ENCODE measurements at regions not wholly inside any gene's neighbourhood (a gene's known extent, or its start where the extent isn't known, plus 50 kb on each side); places are given as distances from the start of the nearest gene placed in this dataset.

DNA sequence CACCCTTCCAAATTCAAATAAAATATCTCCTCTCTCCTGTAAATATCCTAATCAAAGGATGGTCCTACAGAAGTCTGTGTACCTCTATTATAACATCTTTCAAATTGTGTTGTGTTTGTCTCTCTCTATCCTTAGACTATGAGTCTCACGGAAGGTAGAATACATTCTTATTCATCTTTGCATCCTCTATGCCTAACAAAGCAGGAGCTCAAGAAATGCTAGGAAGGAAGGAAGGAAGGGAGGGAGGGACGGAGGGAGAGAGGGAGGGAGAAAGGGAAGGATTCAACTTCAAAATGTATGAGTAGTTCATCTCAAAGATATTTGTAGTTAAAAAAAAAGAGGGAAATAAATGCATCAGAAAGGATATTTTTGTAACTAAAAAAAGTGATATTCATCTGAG is 150.0 kb downstream of the RTP4 start:
- H2AFZ ChIP-seq (ENCODE audit: low read depth, low read length), result no peak overlapping the region
- peaks cover 7 to 15% of the 10 kb centered on the region in 2 experiments for H3K4me1 ChIP-seq (replicated peaks in 1 of 2; ENCODE audit: control insufficient read depth in 2 of 2, insufficient read depth in 2 of 2, low read length in 2 of 2)
- no peaks in the 10 kb centered on the region for H3K79me2 ChIP-seq (ENCODE audit: control insufficient read depth, insufficient read depth, low read length)
- in situ Hi-C loops (cut with MboI) (no loop called here), intact Hi-C loops (cut with micrococcal nuclease) (no loop called here)
- no peak for DNase-seq (ENCODE audit: extremely low read depth in 1 of 4, low spot score in 3 of 4)
- FAIRE-seq, result no peak
- no peak for TF ChIP-seq SIN3B (IDR thresholded peaks at IDR 0.05; ENCODE audit: low read depth)
- no peak for TF ChIP-seq KLF6 (CRISPR knock-in tag; IDR thresholded peaks at IDR 0.05; ENCODE audit: borderline replicate concordance)
- no peak for TF ChIP-seq TBP (optimal IDR thresholded peaks at IDR 0.05; ENCODE audit: low read depth, low read length)
- TF ChIP-seq ZNF431 (CRISPR knock-in tag; IDR thresholded peaks at IDR 0.05), result no peak
- TF ChIP-seq CREB3 (tag; conservative IDR thresholded peaks at IDR 0.05; ENCODE audit: low read depth), result no peak
- no peak for TF ChIP-seq HEY1 (CRISPR knock-in tag; IDR thresholded peaks at IDR 0.05; ENCODE audit: borderline replicate concordance)
- TF ChIP-seq, protein P1, sequence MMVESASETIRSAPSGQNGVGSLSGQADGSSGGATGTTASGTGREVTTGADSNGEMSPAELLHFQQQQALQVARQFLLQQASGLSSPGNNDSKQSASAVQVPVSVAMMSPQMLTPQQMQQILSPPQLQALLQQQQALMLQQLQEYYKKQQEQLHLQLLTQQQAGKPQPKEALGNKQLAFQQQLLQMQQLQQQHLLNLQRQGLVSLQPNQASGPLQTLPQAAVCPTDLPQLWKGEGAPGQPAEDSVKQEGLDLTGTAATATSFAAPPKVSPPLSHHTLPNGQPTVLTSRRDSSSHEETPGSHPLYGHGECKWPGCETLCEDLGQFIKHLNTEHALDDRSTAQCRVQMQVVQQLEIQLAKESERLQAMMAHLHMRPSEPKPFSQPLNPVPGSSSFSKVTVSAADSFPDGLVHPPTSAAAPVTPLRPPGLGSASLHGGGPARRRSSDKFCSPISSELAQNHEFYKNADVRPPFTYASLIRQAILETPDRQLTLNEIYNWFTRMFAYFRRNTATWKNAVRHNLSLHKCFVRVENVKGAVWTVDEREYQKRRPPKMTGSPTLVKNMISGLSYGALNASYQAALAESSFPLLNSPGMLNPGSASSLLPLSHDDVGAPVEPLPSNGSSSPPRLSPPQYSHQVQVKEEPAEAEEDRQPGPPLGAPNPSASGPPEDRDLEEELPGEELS (CRISPR knock-in tag; IDR thresholded peaks at IDR 0.05; ENCODE audit: borderline replicate concordance), result no peak
- no peak for TF ChIP-seq FIP1L1 (IDR thresholded peaks at IDR 0.05; ENCODE audit: low read depth, low read length, poor library complexity, severe bottlenecking)
- TF ChIP-seq NONO (IDR thresholded peaks at IDR 0.05; ENCODE audit: low read depth in 2 of 2, low read length in 1 of 2), result no peak
- no peak for TF ChIP-seq HDAC8 (tag; IDR thresholded peaks at IDR 0.05)
- TF ChIP-seq HMGXB4 (CRISPR knock-in tag; IDR thresholded peaks at IDR 0.05), result no peak
- TF ChIP-seq ZNF316 (IDR thresholded peaks at IDR 0.05), result no peak
- no peak for TF ChIP-seq MCM5 (IDR thresholded peaks at IDR 0.05; ENCODE audit: low read depth)
- no peaks in the 10 kb centered on the region for H3K9me1 ChIP-seq (ENCODE audit: control insufficient read depth, insufficient read depth, low read length)
- ATAC-seq, result no peak
- 67% methylated on average over 2 of the region's 2 CpGs for WGBS (ENCODE audit: insufficient coverage, low coverage, missing lambda C conversion rate)
- H3K27me3 ChIP-seq (ENCODE audit: control insufficient read depth in 2 of 2, insufficient read depth in 2 of 2, low read length in 2 of 2), result no peaks in the 10 kb centered on the region
- H4K20me1 ChIP-seq (replicated peaks; ENCODE audit: control insufficient read depth, insufficient read depth, low read length), result no peaks in the 10 kb centered on the region
- no peak overlapping the region for H3K4me2 ChIP-seq (ENCODE audit: insufficient read depth, low read length)
- no peaks in the 10 kb centered on the region for H3K36me3 ChIP-seq (ENCODE audit: control insufficient read depth, insufficient read depth, low read length)
- H3K9ac ChIP-seq (ENCODE audit: insufficient read depth in 1 of 2, low read depth in 2 of 2, low read length in 2 of 2), result no peak overlapping the region
- H3K4me3 ChIP-seq, result no peak overlapping the region
- ChIA-PET CTCF (ENCODE audit: low intra/inter-chr PET ratio) (no interaction called here), POLR2A (interaction anchor here (1.0 kb wide), 1 partner anchor 9 kb away, joined by 3 read pairs; no protein-coding TSS in a partner anchor)
- no TSS peak for BruUV-seq (replicated peaks)
- no peaks in the 10 kb centered on the region for H3K9me3 ChIP-seq (replicated peaks; ENCODE audit: control insufficient read depth, insufficient read depth, low read depth, low read length)
- H3K27ac ChIP-seq (ENCODE audit: extremely low read depth, low read depth, low read length), result no peak overlapping the region

All from K562 (cell line).